GM18909 (cell line): ENCODE measurements at regions not wholly inside any gene's neighbourhood (a gene's known extent, or its start where the extent isn't known, plus 50 kb on each side); places are given as distances from the start of the nearest gene placed in this dataset.
"Not testable (repeated sequence)": the region's sequence is repeated elsewhere in the genome, so short reads cannot be mapped to it uniquely, and the experiment has no call there.

Experiments used
- ATAC-seq: cut with Tn5 transposase; IDR thresholded peaks from one replicate; pipeline ENCODE4 v1.9.1; 2021; ENCODE audit warnings: mild to moderate bottlenecking; ENCODE audit not compliant: unreplicated experiment, poor library complexity

- no peak for ATAC-seq
Observed at GRCh38 chr12:75877763-75878621, 153.6 kb downstream of the PHLDA1 start.

GRCh38 chr12:75876832-75877762 lies 154.5 kb downstream of the PHLDA1 start:
- no peak for ATAC-seq

- ATAC-seq: no peak
Observed at GRCh38 chr12:75874441-75874840, 157.1 kb downstream of the PHLDA1 start.

GRCh38 chr12:75872762-75873161 lies 158.8 kb downstream of the PHLDA1 start:
- ATAC-seq: no peak

DNA sequence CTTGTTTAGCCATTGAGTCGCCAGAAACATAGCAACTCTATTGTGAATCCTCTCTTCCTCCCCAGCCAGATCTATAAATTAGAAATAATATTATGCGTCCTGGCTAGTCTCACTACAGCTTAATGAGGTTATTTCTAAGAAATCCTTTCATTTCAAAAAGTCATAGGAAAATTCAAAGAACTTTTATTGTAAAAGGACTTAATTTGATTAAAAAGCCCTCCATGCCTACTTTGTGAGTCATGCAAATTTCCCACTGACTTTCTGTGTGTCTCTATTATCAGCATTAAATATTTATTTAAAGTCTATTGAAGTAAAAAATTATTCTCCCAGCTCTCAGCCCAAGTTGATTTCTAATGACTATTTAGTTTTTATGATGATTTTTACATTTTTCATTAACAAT lies 160.7 kb downstream of the PHLDA1 start:
- no peak for ATAC-seq

GRCh38 chr12:75868501-75868900 lies 163.1 kb downstream of the PHLDA1 start:
- ATAC-seq: no peak

DNA sequence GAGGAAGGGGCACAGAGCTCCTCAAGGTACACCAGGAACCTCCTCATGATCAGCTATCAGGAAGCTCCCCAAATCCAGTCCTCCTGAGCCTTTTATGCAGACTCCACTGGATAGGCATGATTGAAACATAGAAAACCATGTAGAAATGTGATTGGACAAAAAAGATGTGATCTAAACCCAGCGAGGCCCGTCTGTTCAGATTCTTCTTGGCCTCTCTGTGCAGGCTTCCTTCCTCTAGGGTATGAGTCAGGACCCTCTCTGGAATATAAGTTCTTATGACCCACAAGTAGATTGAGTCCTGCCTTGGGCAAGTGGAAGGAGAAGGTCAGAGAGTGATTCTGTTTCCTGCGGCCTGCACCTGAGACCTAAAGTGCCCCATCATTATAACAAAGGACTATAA lies 166.3 kb downstream of the PHLDA1 start:
- no peak for ATAC-seq

DNA sequence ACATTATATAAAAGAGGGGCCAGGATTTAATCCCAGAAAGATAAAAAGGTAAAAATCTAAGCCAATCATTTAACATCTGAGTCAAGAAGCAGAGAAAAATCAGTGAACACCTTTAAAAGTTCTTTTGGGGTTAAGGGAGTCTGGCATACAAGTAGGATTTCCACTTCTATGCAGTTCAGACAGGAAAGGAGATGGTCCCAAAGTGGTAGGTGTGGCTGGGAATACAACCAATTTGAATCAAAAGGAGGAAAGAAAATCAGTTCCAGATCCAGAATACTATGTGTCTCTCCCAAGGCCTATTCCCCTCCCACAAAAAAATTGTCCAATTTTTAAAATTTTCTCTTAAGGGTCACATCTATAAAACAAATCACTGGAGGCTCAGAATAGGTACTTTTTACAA lies 167.4 kb downstream of the PHLDA1 start:
- ATAC-seq: no peak

GRCh38 chr12:75863533-75863932 lies 168.0 kb downstream of the PHLDA1 start:
- ATAC-seq: no peak

GRCh38 chr12:75862692-75863471 lies 168.7 kb downstream of the PHLDA1 start:
- no peak for ATAC-seq

- ATAC-seq: no peak
Observed at GRCh38 chr12:75859868-75860267, 171.7 kb downstream of the PHLDA1 start.

DNA sequence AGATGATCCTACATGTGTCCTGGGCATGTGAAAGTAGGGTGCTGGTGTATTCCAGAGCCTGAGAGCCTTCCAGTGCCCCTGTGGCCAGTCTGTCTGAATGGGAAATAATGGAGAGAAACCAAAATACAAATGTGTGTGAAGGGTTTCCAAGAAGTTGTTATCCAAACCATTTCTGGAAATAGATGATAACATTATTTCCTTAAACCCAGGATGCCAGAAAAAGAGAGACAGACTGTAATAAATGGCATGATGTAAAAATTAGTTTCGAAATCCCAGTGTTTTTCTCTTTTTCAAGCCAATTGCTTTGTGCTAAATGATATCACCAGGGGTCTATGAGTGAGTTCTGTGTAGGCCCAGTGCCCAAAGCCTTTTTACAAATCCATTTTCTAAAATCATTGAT lies 175.3 kb downstream of the PHLDA1 start:
- no peak for ATAC-seq

- ATAC-seq: no peak
Observed at GRCh38 chr12:75855360-75855759, 176.2 kb downstream of the PHLDA1 start.

GRCh38 chr12:75854681-75855309 lies 176.8 kb downstream of the PHLDA1 start:
- no peak for ATAC-seq

GRCh38 chr12:75854137-75854536 lies 177.4 kb downstream of the PHLDA1 start:
- ATAC-seq: not testable (repeated sequence)

DNA sequence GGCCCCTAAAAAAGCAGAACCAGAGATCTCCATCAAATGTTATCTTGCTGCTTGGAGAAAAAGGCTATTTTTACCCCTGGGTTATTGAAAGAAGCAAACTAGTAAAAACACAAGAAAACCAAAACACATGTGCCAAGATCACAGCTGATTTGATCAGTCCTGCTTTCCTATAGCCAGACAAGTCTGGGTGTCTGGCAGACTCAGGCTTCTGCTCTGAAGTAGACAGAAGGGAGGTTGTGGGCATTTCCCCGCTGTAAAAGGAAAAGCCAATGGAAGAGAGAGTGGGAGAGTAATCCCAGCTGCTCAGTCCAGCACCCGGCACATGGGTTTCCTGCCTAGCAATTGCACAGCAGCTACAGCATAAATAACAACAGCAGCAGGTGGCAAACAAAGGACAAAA lies 177.9 kb downstream of the PHLDA1 start:
- no peak for ATAC-seq

- ATAC-seq: no peak
Observed at GRCh38 chr12:75852956-75853355, 178.6 kb downstream of the PHLDA1 start.

GRCh38 chr12:75852143-75852542 lies 179.4 kb downstream of the PHLDA1 start:
- ATAC-seq: no peak

DNA sequence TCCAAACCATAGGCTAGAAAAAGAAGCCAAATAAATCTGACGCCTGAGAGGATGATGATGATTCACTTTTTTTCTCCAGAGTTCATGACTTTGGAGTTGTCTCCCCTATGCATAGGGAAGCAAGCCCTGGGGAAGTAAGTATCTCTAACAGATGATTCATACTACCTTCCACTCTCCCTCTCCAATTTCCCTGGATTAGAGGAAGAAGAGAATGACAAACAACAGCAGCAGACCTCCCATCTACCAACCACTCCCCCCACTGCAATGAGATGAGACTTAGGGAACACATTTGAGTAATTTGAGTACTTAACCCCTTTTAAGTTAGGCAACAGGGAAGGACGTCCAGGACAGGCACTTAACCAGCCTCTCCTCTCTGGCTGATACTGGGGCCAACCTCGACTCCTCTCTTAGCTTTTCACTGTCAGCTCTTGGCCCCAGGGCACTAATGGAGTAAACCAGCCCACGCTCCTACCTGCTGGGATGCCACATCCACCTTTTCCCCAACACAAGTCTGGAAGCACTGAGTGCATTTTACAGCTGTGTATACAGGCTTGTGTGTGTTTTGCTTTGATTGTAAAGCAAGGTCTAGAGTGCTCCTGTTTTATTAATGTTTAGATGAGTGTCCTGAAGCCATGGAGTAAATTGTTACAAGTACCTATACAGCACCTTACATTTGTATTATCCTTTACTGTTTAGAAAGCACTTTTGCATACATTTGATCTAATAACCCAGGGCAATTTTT lies 180.7 kb downstream of the PHLDA1 start:
- ATAC-seq: no peak
